HCT116 (cell line): ENCODE measurements at regions not wholly inside any gene's neighbourhood (a gene's known extent, or its start where the extent isn't known, plus 50 kb on each side); places are given as distances from the start of the nearest gene placed in this dataset.

Experiments used
- ATAC-seq: fragments of 200-7000 bp; cut with Tn5 transposase; 2 replicates; pipeline ENCODE4 v1.9.1; 2020; ENCODE audit warnings: mild to moderate bottlenecking, moderate library complexity
- BruUV-seq: library from RNA; stranded (reverse); fragments of 400-500 nt; replicated peaks from 2 replicates; lab custom pipeline; 2021; lab: Mats Ljungman, UMichigan
- CTCF ChIA-PET: fragments of 300-600 bp; sonication (Branson Sonifier 250); formaldehyde crosslinking; loops from one replicate; lab custom pipeline; 2021; ENCODE audit warnings: antibody characterized with exemption; lab: Charles Lee
- POLR2A ChIA-PET: fragments of 300-600, 350-600 bp; sonication (Branson Sonifier 250); formaldehyde crosslinking; loops from one replicate; lab custom pipeline; 2021; ENCODE audit warnings: antibody characterized with exemption; lab: Charles Lee
- RAD21 ChIA-PET, 2 experiments: fragments of 300-600 bp; sonication (Branson Sonifier 250); formaldehyde crosslinking; loops; one replicate each; lab custom pipeline; 2023; ENCODE audit warnings: low total read pairs in 2 of 2; ENCODE audit not compliant: uncharacterized antibody in 2 of 2, unreplicated experiment in 2 of 2, low non-redundant PET in 1 of 2; lab: Charles Lee
- DNase-seq: peaks from one replicate; pipeline ENCODE4 v3.0.0-alpha.2; 2010; ENCODE audit warnings: low read depth, low spot score
- H2AFZ ChIP-seq: fragments of 200-600 bp; shearing (Covaris generic), sonication (generic); 2 replicates; pipeline ENCODE4 v1.6.1; 2017; ENCODE audit warnings: low read depth, mixed run types, mixed read lengths, antibody characterized with exemption, low read length; ENCODE audit not compliant: poor library complexity, severe bottlenecking
- H3K27ac ChIP-seq: 2 replicates; pipeline ENCODE4 v1.5.1; 2012; ENCODE audit warnings: low read depth, low read length
- H3K27me3 ChIP-seq: fragments of 200-600 bp; sonication (generic); 2 replicates; pipeline ENCODE4 v1.6.1; 2016; ENCODE audit warnings: mixed run types, low read length, mixed read lengths; ENCODE audit not compliant: insufficient read depth
- H3K36me3 ChIP-seq, 2 experiments: fragments of 200-500 bp in 1 of 2; fragments of 200-600 bp in 1 of 2; sonication (Bioruptor generic) in 1 of 2; sonication (generic) in 1 of 2; 2 replicates each; pipeline versions ENCODE4 v1.5.1 to v1.6.1; 2014 to 2016; ENCODE audit warnings: low read length in 2 of 2, inconsistent platforms in 1 of 2, mixed read lengths in 1 of 2, mixed run types in 1 of 2; ENCODE audit not compliant: insufficient read depth in 2 of 2, control insufficient read depth in 1 of 2
- H3K4me1 ChIP-seq, 2 experiments: fragments of 200-600 bp in 1 of 2; sonication (generic) in 1 of 2; 2 replicates each; pipeline versions ENCODE4 v1.5.1 to v1.6.1; 2012 to 2017; ENCODE audit warnings: low read length in 2 of 2, inconsistent platforms in 1 of 2, mild to moderate bottlenecking in 1 of 2, mixed read lengths in 1 of 2, mixed run types in 1 of 2, moderate library complexity in 1 of 2; ENCODE audit not compliant: insufficient read depth in 2 of 2, control insufficient read depth in 1 of 2
- H3K4me2 ChIP-seq: fragments of 200-600 bp; sonication (generic); 2 replicates; pipeline ENCODE4 v1.6.1; 2017; ENCODE audit warnings: mixed run types, low read length, mixed read lengths
- H3K4me3 ChIP-seq, 2 experiments: fragments of 200-600 bp in 1 of 2; sonication (generic) in 1 of 2; replicated peaks in 1 of 2; 2 replicates each; pipeline ENCODE4 v1.5.1; 2011 to 2016; ENCODE audit warnings: low read length in 2 of 2, control low read depth in 1 of 2, low read depth in 1 of 2, mild to moderate bottlenecking in 1 of 2, mixed read lengths in 1 of 2, mixed run types in 1 of 2
- H3K79me2 ChIP-seq: fragments of 200-600 bp; sonication (generic); 2 replicates; pipeline ENCODE4 v1.6.1; 2017; ENCODE audit warnings: mild to moderate bottlenecking, mixed run types, low read length, moderate library complexity, mixed read lengths; ENCODE audit not compliant: insufficient read depth
- H3K9ac ChIP-seq: fragments of 200-600 bp; sonication (generic); 2 replicates; pipeline ENCODE4 v1.6.1; 2016; ENCODE audit warnings: low read length, mixed read lengths
- H3K9me2 ChIP-seq: fragments of 200-600 bp; sonication (generic), shearing (Covaris generic); 2 replicates; pipeline ENCODE4 v1.6.1; 2017; ENCODE audit warnings: mixed run types, mild to moderate bottlenecking, moderate library complexity; ENCODE audit not compliant: insufficient read depth
- H3K9me3 ChIP-seq, 2 experiments: fragments of 200-500 bp in 1 of 2; fragments of 200-600 bp in 1 of 2; sonication (Bioruptor generic) in 1 of 2; sonication (generic) in 1 of 2; 2 replicates each; pipeline ENCODE4 v1.6.1; 2014 to 2017; ENCODE audit warnings: low read length in 2 of 2, mixed read lengths in 2 of 2, inconsistent platforms in 1 of 2, low read depth in 1 of 2, mild to moderate bottlenecking in 1 of 2, mixed run types in 1 of 2, moderate library complexity in 1 of 2; ENCODE audit not compliant: control insufficient read depth in 1 of 2, insufficient read depth in 1 of 2
- H4K20me1 ChIP-seq: fragments of 200-600 bp; sonication (generic), shearing (Covaris generic); 2 replicates; pipeline ENCODE4 v1.6.1; 2017; ENCODE audit warnings: mixed run types, mild to moderate bottlenecking, moderate library complexity; ENCODE audit not compliant: insufficient read depth
- CBX3 ChIP-seq: IDR thresholded peaks from 2 replicates; pipeline ENCODE4 v1.6.1; 2012; ENCODE audit warnings: low read depth
- CEBPB ChIP-seq: IDR thresholded peaks from 2 replicates; pipeline ENCODE4 v1.6.1; 2012; ENCODE audit warnings: low read depth
- EGR1 ChIP-seq: IDR thresholded peaks from 2 replicates; pipeline ENCODE4 v1.6.1; 2012; ENCODE audit warnings: low read depth
- ELF1 ChIP-seq: IDR thresholded peaks from 2 replicates; pipeline ENCODE4 v1.6.1; 2012; ENCODE audit warnings: low read depth, borderline replicate concordance
- EZH2phosphoT487 ChIP-seq: fragments of 200-600 bp; IDR thresholded peaks from 2 replicates; pipeline ENCODE4 v1.6.1; 2018; ENCODE audit warnings: antibody characterized with exemption, borderline replicate concordance
- FOSL1 ChIP-seq: IDR thresholded peaks from 2 replicates; pipeline ENCODE4 v1.6.1; 2012; ENCODE audit warnings: low read depth
- POLR2A ChIP-seq: IDR thresholded peaks from 2 replicates; pipeline ENCODE4 v1.7.0; 2011; ENCODE audit warnings: borderline replicate concordance; ENCODE audit not compliant: insufficient read depth, insufficient read length; ENCODE audit errors: extremely low read depth
- SP1 ChIP-seq: IDR thresholded peaks from 2 replicates; pipeline ENCODE4 v1.6.1; 2012; ENCODE audit warnings: low read depth
- SRF ChIP-seq: IDR thresholded peaks from 2 replicates; pipeline ENCODE4 v1.6.1; 2012; ENCODE audit warnings: low read depth
- TCF7L2 ChIP-seq: IDR thresholded peaks from 2 replicates; pipeline ENCODE4 v1.7.0; 2011; ENCODE audit warnings: borderline replicate concordance, inconsistent platforms; ENCODE audit not compliant: insufficient read depth, insufficient read length; ENCODE audit errors: extremely low read depth
- intact Hi-C: fragments of 100-400 bp; cut with micrococcal nuclease; formaldehyde crosslinking; loops from 2 replicates; pipeline ENCODE4 v1.10.0; 2022
- TF ChIP-seq, protein P1 (sequence below): IDR thresholded peaks from 2 replicates; pipeline ENCODE4 v1.6.1; 2012
- TF ChIP-seq, protein P2 (sequence below): IDR thresholded peaks from 2 replicates; pipeline ENCODE4 v1.6.1; 2012
- TF ChIP-seq, protein P3 (sequence below): IDR thresholded peaks from 2 replicates; pipeline ENCODE4 v1.6.1; 2011; ENCODE audit warnings: mild to moderate bottlenecking, low read length, moderate library complexity; ENCODE audit not compliant: insufficient replicate concordance; ENCODE audit errors: extremely low read depth
- TF ChIP-seq, protein P4 (sequence below), 3 experiments: fragments of 200-600 bp in 1 of 3; sonication (generic) in 1 of 3; IDR thresholded peaks in 2 of 3; conservative IDR thresholded peaks in 1 of 3; 2 replicates each; pipeline ENCODE4 v1.5.1; 2012 to 2017; ENCODE audit warnings: low read depth in 2 of 3, low read length in 2 of 3, antibody characterized with exemption in 1 of 3, borderline replicate concordance in 1 of 3, control low read depth in 1 of 3, mild to moderate bottlenecking in 1 of 3, mixed read lengths in 1 of 3, mixed run types in 1 of 3, moderate library complexity in 1 of 3; ENCODE audit not compliant: insufficient read depth in 1 of 3
- TF ChIP-seq, protein P5 (sequence below): IDR thresholded peaks from 2 replicates; pipeline ENCODE4 v1.6.1; 2012; ENCODE audit warnings: low read depth

DNA sequence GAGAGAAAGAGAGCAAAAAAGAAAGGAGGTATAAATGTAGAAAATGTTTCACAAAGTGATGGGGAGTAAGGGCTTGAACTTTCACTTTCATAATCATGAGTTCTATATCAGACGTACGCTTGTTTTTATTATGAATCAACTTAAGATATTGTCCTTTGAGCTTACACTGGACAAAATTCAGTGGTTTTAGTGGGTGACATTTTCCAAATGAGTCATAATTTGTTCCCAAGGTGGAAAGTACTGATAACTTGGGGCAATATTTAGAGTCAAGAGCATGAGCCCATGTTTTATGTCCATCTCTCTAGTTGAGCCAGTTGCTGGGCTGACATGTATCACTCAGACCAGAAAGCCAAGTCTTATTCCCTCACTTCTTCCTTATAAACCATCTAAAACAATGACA lies 161.6 kb downstream of the CHRM3 start:
- Histone ChIP-seq H3K9me3 (peaks cover 4 to 22% of the 10 kb centered on the region in 2 experiments; a peak in 2 of 4 replicates), H2AFZ (no peak overlapping the region), H3K27me3 (no peaks in the 10 kb centered on the region), H4K20me1 (no peaks in the 10 kb centered on the region), H3K9me2 (no peaks in the 10 kb centered on the region), H3K36me3 (no peaks in the 10 kb centered on the region), H3K4me2 (no peak overlapping the region), H3K4me3 (no peak overlapping the region), H3K4me1 (no peaks in the 10 kb centered on the region), H3K27ac (no peak overlapping the region), H3K79me2 (no peaks in the 10 kb centered on the region), H3K9ac (no peak overlapping the region)
- intact Hi-C loops = no loop called here
- DNase-seq (no peak), ATAC-seq (no peak)
- ChIA-PET RAD21 (no interaction called here), POLR2A (no interaction called here), CTCF (no interaction called here)
- no TSS peak for BruUV-seq
- TF ChIP-seq, protein P1, sequence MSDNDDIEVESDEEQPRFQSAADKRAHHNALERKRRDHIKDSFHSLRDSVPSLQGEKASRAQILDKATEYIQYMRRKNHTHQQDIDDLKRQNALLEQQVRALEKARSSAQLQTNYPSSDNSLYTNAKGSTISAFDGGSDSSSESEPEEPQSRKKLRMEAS = no peak
- no peak for TF ChIP-seq SRF
- TF ChIP-seq CBX3 = no peak
- TF ChIP-seq, protein P2, sequence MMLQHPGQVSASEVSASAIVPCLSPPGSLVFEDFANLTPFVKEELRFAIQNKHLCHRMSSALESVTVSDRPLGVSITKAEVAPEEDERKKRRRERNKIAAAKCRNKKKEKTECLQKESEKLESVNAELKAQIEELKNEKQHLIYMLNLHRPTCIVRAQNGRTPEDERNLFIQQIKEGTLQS = no peak
- no peak for TF ChIP-seq CEBPB
- no peak for TF ChIP-seq POLR2A
- no peak for TF ChIP-seq TCF7L2
- TF ChIP-seq EZH2phosphoT487 = no peak
- TF ChIP-seq, protein P3, sequence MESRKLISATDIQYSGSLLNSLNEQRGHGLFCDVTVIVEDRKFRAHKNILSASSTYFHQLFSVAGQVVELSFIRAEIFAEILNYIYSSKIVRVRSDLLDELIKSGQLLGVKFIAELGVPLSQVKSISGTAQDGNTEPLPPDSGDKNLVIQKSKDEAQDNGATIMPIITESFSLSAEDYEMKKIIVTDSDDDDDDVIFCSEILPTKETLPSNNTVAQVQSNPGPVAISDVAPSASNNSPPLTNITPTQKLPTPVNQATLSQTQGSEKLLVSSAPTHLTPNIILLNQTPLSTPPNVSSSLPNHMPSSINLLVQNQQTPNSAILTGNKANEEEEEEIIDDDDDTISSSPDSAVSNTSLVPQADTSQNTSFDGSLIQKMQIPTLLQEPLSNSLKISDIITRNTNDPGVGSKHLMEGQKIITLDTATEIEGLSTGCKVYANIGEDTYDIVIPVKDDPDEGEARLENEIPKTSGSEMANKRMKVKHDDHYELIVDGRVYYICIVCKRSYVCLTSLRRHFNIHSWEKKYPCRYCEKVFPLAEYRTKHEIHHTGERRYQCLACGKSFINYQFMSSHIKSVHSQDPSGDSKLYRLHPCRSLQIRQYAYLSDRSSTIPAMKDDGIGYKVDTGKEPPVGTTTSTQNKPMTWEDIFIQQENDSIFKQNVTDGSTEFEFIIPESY = no peak
- TF ChIP-seq SP1 = no peak
- no peak for TF ChIP-seq FOSL1
- TF ChIP-seq, protein P4, sequence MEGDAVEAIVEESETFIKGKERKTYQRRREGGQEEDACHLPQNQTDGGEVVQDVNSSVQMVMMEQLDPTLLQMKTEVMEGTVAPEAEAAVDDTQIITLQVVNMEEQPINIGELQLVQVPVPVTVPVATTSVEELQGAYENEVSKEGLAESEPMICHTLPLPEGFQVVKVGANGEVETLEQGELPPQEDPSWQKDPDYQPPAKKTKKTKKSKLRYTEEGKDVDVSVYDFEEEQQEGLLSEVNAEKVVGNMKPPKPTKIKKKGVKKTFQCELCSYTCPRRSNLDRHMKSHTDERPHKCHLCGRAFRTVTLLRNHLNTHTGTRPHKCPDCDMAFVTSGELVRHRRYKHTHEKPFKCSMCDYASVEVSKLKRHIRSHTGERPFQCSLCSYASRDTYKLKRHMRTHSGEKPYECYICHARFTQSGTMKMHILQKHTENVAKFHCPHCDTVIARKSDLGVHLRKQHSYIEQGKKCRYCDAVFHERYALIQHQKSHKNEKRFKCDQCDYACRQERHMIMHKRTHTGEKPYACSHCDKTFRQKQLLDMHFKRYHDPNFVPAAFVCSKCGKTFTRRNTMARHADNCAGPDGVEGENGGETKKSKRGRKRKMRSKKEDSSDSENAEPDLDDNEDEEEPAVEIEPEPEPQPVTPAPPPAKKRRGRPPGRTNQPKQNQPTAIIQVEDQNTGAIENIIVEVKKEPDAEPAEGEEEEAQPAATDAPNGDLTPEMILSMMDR (IDR thresholded peaks at IDR 0.05 in 2 of 3, conservative IDR thresholded peaks at IDR 0.05 in 1 of 3; ENCODE audit: borderline replicate concordance in 1 of 3, insufficient read depth in 1 of 3, low read depth in 2 of 3, low read length in 2 of 3) = no peak
- TF ChIP-seq EGR1 = no peak
- TF ChIP-seq ELF1 = no peak
- TF ChIP-seq, protein P5, sequence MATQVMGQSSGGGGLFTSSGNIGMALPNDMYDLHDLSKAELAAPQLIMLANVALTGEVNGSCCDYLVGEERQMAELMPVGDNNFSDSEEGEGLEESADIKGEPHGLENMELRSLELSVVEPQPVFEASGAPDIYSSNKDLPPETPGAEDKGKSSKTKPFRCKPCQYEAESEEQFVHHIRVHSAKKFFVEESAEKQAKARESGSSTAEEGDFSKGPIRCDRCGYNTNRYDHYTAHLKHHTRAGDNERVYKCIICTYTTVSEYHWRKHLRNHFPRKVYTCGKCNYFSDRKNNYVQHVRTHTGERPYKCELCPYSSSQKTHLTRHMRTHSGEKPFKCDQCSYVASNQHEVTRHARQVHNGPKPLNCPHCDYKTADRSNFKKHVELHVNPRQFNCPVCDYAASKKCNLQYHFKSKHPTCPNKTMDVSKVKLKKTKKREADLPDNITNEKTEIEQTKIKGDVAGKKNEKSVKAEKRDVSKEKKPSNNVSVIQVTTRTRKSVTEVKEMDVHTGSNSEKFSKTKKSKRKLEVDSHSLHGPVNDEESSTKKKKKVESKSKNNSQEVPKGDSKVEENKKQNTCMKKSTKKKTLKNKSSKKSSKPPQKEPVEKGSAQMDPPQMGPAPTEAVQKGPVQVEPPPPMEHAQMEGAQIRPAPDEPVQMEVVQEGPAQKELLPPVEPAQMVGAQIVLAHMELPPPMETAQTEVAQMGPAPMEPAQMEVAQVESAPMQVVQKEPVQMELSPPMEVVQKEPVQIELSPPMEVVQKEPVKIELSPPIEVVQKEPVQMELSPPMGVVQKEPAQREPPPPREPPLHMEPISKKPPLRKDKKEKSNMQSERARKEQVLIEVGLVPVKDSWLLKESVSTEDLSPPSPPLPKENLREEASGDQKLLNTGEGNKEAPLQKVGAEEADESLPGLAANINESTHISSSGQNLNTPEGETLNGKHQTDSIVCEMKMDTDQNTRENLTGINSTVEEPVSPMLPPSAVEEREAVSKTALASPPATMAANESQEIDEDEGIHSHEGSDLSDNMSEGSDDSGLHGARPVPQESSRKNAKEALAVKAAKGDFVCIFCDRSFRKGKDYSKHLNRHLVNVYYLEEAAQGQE = no peak
